ENCODE measurements at regions not wholly inside any gene's neighbourhood (a gene's known extent, or its start where the extent isn't known, plus 50 kb on each side); places are given as distances from the start of the nearest gene placed in this dataset.
A peak's percentile ranks its signal among the peaks of the same experiment; 100 is the strongest.

GRCh38 chr5:23703940-23704855, 196.8 kb downstream of the PRDM9 start:
- no peak for TF ChIP-seq CTCF (conservative IDR thresholded peaks at IDR 0.05; ENCODE audit: low read depth)
- H3K27ac ChIP-seq, result no peak overlapping the region
- ChIA-PET POLR2A (ENCODE audit: low non-redundant PET) (no interaction called here), CTCF (interaction anchor here (0.6 kb wide), 1 partner anchor 268 kb away, joined by 4 read pairs; no protein-coding TSS in a partner anchor)
- peak; percentile 36 for DNase-seq (ENCODE audit: low spot score)

GRCh38 chr5:23717486-23717885, 210.1 kb downstream of the PRDM9 start:
- no peak for DNase-seq (ENCODE audit: low spot score)
- H3K27ac ChIP-seq, result no peak overlapping the region
- POLR2A ChIA-PET (ENCODE audit: low non-redundant PET), result no interaction called here
- CTCF ChIA-PET, result interaction anchor here (0.6 kb wide), 1 partner anchor 1069 kb away, joined by 3 read pairs; no protein-coding TSS in a partner anchor
- TF ChIP-seq CTCF (conservative IDR thresholded peaks at IDR 0.05; ENCODE audit: low read depth), result no peak

GRCh38 chr5:23718564-23718963, 211.2 kb downstream of the PRDM9 start:
- TF ChIP-seq CTCF (conservative IDR thresholded peaks at IDR 0.05; ENCODE audit: low read depth), result no peak
- ChIA-PET POLR2A (ENCODE audit: low non-redundant PET) (no interaction called here), CTCF (no interaction called here)
- no peak for DNase-seq (ENCODE audit: low spot score)
- no peak overlapping the region for H3K27ac ChIP-seq

- POLR2A ChIA-PET (ENCODE audit: low non-redundant PET), result no interaction called here
- DNase-seq (ENCODE audit: low spot score), result no peak
- no peak for TF ChIP-seq CTCF (conservative IDR thresholded peaks at IDR 0.05; ENCODE audit: low read depth)
- H3K27ac ChIP-seq, result no peak overlapping the region
- CTCF ChIA-PET, result interaction anchor here (0.5 to 0.6 kb wide), 3 partner anchors 55 to 338 kb away, joined by 3 to 5 read pairs (median 3); no protein-coding TSS in a partner anchor
Measured at GRCh38 chr5:23721336-23721735, 213.9 kb downstream of the PRDM9 start.

- ChIA-PET CTCF (no interaction called here), POLR2A (ENCODE audit: low non-redundant PET) (no interaction called here)
- TF ChIP-seq CTCF (conservative IDR thresholded peaks at IDR 0.05; ENCODE audit: low read depth), result no peak
- peak; percentile 52 for DNase-seq (ENCODE audit: low spot score)
- H3K27ac ChIP-seq, result no peak overlapping the region
Measured at GRCh38 chr5:23727271-23727670, 219.9 kb downstream of the PRDM9 start.

GRCh38 chr5:23730023-23730422, 222.6 kb downstream of the PRDM9 start:
- no peak for TF ChIP-seq CTCF (conservative IDR thresholded peaks at IDR 0.05; ENCODE audit: low read depth)
- POLR2A ChIA-PET (ENCODE audit: low non-redundant PET), result no interaction called here
- CTCF ChIA-PET, result no interaction called here
- DNase-seq (ENCODE audit: low spot score), result no peak
- H3K27ac ChIP-seq, result no peak overlapping the region

Data from RWPE1 (cell line).